HUES64 (cell line): ENCODE measurements at regions not wholly inside any gene's neighbourhood (a gene's known extent, or its start where the extent isn't known, plus 50 kb on each side); places are given as distances from the start of the nearest gene placed in this dataset.
"Not testable (repeated sequence)": the region's sequence is repeated elsewhere in the genome, so short reads cannot be mapped to it uniquely, and the experiment has no call there.

ENCODE experiments used
- H3K27ac ChIP-seq: 2 replicates; pipeline ENCODE4 v1.7.0; 2013; ENCODE audit warnings: low read depth, low read length, inconsistent platforms
- H3K27me3 ChIP-seq: 2 replicates; pipeline ENCODE4 v1.6.1; 2013; ENCODE audit warnings: mild to moderate bottlenecking, low read length; ENCODE audit not compliant: insufficient read depth
- H3K36me3 ChIP-seq: 2 replicates; pipeline ENCODE4 v1.6.1; 2013; ENCODE audit warnings: mild to moderate bottlenecking, low read length; ENCODE audit not compliant: insufficient read depth
- H3K4me1 ChIP-seq: 2 replicates; pipeline ENCODE4 v1.6.1; 2013; ENCODE audit warnings: mild to moderate bottlenecking, low read length, moderate library complexity; ENCODE audit not compliant: insufficient read depth
- H3K4me3 ChIP-seq: 2 replicates; pipeline ENCODE4 v1.5.1; 2013; ENCODE audit warnings: mild to moderate bottlenecking, low read length, moderate library complexity
- H3K9ac ChIP-seq: 2 replicates; pipeline ENCODE4 v1.6.1; 2013; ENCODE audit warnings: mild to moderate bottlenecking, low read depth, low read length
- H3K9me3 ChIP-seq: 2 replicates; pipeline ENCODE4 v1.6.1; 2013; ENCODE audit warnings: low read depth, low read length; ENCODE audit not compliant: insufficient read depth
- WGBS: fragments of 150-250, 120-280 bp; methylation state at CpG from one replicate; pipeline ENCODE4 v1.1.7; 2013; ENCODE audit warnings: missing lambda C conversion rate; 5-methylcytosine and 5-hydroxymethylcytosine counted together

DNA sequence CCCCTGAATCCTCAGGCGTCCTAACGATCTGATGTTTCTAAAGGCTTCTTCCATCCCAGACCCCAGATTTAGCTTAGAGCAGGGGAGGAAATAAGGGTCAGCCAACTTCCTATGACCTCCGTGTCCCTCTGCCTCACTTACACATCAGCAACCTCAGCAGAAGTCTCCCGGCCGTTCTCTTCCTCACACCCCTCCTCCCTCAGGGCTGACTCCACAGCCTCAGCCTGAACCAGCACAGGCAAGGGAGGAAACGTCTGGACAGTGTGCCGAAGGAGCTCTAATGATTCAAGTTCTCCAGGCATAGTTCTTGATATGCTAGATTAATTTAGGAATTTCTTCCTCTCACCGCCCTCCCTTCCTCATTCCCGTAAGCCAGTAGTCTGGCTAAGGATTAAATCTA is 121.4 kb downstream of the NUFIP1 start:
- Histone ChIP-seq H3K9ac (no peak overlapping the region), H3K27me3 (no peaks in the 10 kb centered on the region), H3K27ac (no peak overlapping the region), H3K4me1 (no peaks in the 10 kb centered on the region), H3K4me3 (no peak overlapping the region), H3K36me3 (no peaks in the 10 kb centered on the region), H3K9me3 (no peaks in the 10 kb centered on the region)
- 93% methylated on average over 8 of the region's 9 CpGs for WGBS

DNA sequence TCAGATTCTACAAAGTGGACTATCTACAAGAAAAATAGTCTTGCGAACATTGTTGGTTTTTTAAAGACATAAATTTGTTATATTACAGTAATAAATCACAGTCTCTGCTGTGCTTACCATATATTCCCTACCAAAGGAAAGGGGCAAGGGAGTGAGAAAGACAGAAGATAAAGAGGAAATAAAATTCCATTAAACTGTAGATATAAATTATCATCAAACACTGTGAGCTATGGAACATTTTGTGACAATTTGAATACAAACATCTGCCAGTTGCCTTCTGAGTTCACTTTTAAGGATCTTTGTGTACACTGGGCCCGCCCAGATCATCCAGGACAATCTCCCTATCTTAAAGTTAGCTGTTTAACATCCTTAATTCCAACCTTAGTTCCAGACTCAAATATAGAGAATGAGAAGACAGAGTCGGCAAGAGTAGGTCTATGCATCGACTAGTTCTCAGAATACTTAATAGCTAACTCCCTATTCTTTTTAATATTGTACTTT is 122.8 kb downstream of the NUFIP1 start:
- Histone ChIP-seq H3K4me1 (no peaks in the 10 kb centered on the region), H3K9ac (no peak overlapping the region), H3K27me3 (no peaks in the 10 kb centered on the region), H3K27ac (no peak overlapping the region), H3K9me3 (no peaks in the 10 kb centered on the region), H3K4me3 (no peak overlapping the region), H3K36me3 (no peaks in the 10 kb centered on the region)
- 95% methylated on average over 3 of the region's 4 CpGs for WGBS

DNA sequence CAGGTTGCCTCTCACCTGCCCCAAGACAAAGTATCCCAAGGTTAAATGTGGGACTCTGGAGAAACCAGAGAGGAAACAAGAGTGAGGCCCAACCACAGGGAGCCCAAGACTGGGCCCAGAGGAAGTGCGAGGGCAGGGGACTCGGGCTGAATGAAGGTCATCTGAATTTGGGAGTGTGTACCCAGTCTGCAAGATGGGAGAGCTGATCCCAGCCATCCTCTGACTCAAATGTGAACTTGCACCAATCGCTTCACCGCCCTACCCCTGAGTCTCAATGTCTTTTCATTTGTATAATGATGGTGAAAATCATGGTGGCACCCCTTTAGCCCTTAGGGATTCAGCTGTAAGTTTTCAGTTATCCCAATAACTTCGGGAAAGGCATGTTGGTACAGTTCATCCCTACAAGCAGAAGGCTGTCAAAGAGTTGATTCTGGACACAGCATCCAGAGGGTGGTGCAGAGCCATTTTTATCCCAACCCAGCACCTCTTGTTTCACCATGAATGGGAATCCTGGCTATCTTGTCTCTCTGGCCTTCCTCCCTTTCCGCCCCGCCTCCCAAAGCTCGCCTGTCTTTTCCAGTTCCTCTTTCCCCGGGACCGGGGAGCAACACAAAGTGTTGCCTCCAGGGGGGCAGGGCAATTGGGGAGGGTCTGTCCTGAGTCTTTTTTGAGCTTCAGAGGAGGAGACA is 123.4 kb downstream of the NUFIP1 start:
- WGBS: 81% methylated on average over 10 of the region's 10 CpGs

DNA sequence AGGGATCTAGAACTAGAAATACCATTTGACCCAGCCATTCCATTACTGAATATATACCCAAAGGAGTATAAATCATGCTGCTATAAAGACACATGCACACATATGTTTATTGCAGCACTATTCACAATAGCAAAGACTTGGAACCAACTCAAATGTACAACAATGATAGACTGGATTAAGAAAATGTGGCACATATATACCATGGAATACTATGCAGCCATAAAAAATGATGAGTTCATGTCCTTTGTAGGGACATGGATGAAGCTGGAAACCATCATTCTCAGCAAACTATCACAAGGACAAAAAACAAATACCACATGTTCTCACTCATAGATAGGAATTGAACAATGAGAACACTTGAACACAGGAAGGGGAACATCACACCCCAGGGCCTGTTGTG is 125.6 kb downstream of the NUFIP1 start:
- H3K27ac ChIP-seq, H3K9ac ChIP-seq, H3K4me3 ChIP-seq, H3K9me3 ChIP-seq, H3K27me3 ChIP-seq, H3K36me3 ChIP-seq, H3K4me1 ChIP-seq: not testable (repeated sequence)

More for the DNA sequence above, 123.4 kb downstream of the NUFIP1 start:
- Histone ChIP-seq H3K9me3 (no peaks in the 10 kb centered on the region), H3K27ac (no peak overlapping the region), H3K27me3 (no peaks in the 10 kb centered on the region), H3K4me3 (no peak overlapping the region), H3K4me1 (no peaks in the 10 kb centered on the region), H3K9ac (no peak overlapping the region), H3K36me3 (no peaks in the 10 kb centered on the region)

DNA sequence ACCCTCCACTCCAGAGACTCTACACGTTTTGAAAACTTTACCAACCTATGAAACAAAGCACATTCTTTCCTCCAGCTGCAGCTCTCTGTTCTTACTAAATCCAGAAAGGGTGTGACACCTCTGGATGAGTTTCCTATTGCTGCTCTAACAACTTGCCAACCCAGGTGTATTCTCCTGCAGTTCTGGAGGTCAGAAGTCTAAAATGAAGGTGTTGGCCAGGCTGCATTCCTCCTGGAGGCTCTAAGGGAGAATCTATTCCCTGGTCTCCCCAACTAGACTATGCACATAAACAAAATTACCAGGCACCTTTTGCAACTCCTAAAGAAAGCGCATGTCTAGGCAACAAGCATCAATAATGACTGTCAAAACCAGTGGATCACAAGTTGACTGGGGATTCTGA is 128.8 kb downstream of the NUFIP1 start:
- Histone ChIP-seq H3K9me3 (no peaks in the 10 kb centered on the region), H3K9ac (no peak overlapping the region), H3K4me3 (no peak overlapping the region), H3K36me3 (no peaks in the 10 kb centered on the region), H3K27ac (no peak overlapping the region), H3K4me1 (no peaks in the 10 kb centered on the region), H3K27me3 (no peaks in the 10 kb centered on the region)
- WGBS: 88% methylated on average over 2 of the region's 2 CpGs

DNA sequence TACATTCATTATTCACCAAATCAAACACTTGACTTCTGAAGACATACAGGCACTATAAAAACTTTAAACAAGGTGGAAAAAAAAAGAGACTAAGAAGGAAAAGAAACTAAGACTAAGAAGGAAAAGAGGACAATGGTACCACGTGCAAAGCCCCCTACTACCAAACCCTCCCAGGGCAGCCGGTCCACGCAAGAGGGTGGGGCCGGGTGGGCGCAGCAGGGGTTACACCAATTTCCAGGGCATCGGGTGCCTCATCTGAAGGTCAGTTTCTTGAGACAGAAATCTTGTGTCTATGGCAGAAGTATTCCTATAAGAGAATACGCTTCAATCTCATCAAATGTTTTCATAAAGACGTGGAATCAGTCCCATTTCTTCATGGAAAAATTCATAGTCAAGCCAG is 131.5 kb downstream of the NUFIP1 start:
- Histone ChIP-seq H3K9me3 (no peaks in the 10 kb centered on the region), H3K36me3 (no peaks in the 10 kb centered on the region), H3K27me3 (no peaks in the 10 kb centered on the region), H3K9ac (no peak overlapping the region), H3K4me3 (no peak overlapping the region), H3K4me1 (peaks cover 8% of the 10 kb centered on the region), H3K27ac (no peak overlapping the region)
- 87% methylated on average over 8 of the region's 8 CpGs for WGBS

DNA sequence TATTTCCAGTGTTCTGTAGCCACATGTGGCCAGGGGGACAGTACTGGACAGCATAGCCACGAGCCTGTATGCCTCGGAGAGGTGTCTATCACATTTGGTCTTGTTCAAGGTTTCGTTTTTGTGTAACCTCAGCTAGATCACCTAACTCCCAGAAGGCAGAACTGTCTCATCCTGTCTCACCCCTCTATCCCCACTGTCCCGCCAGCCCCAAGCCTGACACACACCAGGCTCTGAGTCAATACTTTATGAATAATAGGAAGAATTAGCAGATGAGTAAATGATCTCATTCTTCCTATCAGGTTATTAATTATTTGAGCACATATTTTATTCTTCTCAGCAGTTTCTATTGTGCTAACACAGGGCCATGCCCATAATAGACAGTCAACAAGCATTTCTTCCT is 132.2 kb downstream of the NUFIP1 start:
- Histone ChIP-seq H3K9me3 (no peaks in the 10 kb centered on the region), H3K4me1 (peaks cover 14% of the 10 kb centered on the region), H3K9ac (no peak overlapping the region), H3K27ac (no peak overlapping the region), H3K4me3 (no peak overlapping the region), H3K27me3 (no peaks in the 10 kb centered on the region), H3K36me3 (no peaks in the 10 kb centered on the region)
- WGBS: 97% methylated on average over 3 of the region's 4 CpGs

DNA sequence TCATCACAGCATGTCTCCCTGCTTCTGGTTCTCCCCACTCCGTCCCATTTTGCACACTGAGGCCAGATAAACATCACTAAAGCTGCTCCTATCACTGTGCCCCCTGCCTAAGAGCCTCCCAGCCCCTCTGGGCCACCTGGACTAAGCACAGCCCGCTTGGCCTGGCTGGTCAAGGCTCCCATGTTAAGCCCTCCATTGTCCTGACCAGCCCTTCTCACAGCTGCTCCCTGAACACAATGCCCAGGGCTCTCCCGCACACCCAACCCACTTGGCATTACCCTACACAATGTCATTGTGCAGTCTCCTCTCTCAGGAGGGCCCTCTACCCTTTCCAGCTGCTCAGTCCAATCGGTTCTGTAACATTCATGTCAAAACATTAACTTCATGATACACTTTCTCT is 133.4 kb downstream of the NUFIP1 start:
- 76% methylated on average over 4 of the region's 4 CpGs for WGBS
- no peak overlapping the region for H3K9ac ChIP-seq
- no peak overlapping the region for H3K27ac ChIP-seq

DNA sequence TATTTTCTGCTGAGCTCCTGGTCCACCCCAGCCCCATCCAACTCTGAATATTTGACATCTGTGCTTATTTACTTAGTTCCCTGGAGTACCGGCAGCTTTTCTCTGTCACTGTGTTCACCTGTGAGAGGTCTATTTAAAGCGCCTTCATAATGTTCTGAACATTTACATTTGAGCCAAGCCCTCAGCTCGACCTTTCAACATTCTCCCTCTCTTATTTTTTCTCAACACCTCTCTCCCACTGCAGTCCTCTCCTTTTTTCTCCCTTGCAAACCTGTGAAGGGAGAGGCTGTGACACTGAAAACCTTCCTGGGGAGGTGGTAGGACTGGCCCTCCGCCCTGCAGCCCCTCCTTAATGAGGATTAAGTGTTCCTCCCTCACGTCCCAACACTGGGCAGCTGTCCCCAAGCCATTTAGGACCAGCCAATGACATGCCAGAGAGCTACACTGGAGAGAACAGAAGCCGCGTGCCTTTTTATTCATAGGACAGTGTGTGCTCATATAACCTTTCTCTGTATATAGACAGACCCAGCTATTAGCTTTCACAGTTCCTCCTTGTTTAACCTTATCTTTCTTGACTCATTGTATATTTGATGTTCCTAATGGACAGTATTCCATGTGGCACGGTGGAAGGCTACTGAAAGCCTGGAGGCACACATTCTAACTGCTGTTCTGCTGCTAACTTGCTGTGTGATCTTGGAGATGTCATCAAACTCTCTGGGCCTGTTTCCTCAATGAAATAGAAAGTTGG is 134.8 kb downstream of the NUFIP1 start:
- WGBS: 75% methylated on average over 8 of the region's 8 CpGs
- no peaks in the 10 kb centered on the region for H3K9me3 ChIP-seq
- peaks cover 14% of the 10 kb centered on the region for H3K4me1 ChIP-seq
- H3K27ac ChIP-seq: no peak overlapping the region
- no peaks in the 10 kb centered on the region for H3K27me3 ChIP-seq
- H3K36me3 ChIP-seq: no peaks in the 10 kb centered on the region
- H3K4me3 ChIP-seq: no peak overlapping the region
- H3K9ac ChIP-seq: no peak overlapping the region

More for the DNA sequence above, 133.4 kb downstream of the NUFIP1 start:
- Histone ChIP-seq H3K4me3 (no peak overlapping the region), H3K9me3 (no peaks in the 10 kb centered on the region), H3K36me3 (no peaks in the 10 kb centered on the region), H3K4me1 (peaks cover 14% of the 10 kb centered on the region), H3K27me3 (no peaks in the 10 kb centered on the region)

DNA sequence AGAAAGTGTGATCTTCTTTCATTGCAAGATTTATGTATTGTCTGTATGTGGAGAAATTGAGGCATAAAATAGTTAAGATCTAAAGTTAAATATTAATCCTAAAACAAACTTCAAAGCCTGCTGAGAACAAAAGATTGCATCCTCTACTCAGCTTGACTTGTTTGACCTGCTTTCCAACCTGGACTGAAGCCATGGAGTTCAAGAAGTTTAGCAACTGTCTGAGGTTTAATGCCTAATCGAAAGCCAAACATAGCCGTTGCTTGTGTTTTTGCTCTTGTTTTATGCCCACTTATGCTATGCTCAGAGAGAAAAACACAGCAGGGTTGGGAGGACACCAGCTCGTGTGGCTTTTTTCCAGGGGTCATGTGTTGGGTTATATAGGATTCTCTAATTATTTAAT is 135.6 kb downstream of the NUFIP1 start:
- no peak overlapping the region for H3K9ac ChIP-seq
- H3K4me3 ChIP-seq: no peak overlapping the region
- no peaks in the 10 kb centered on the region for H3K27me3 ChIP-seq
- no peak overlapping the region for H3K27ac ChIP-seq
- H3K4me1 ChIP-seq: peaks cover 14% of the 10 kb centered on the region
- no peaks in the 10 kb centered on the region for H3K36me3 ChIP-seq
- H3K9me3 ChIP-seq: no peaks in the 10 kb centered on the region
- WGBS: 89% methylated on average over 3 of the region's 3 CpGs

DNA sequence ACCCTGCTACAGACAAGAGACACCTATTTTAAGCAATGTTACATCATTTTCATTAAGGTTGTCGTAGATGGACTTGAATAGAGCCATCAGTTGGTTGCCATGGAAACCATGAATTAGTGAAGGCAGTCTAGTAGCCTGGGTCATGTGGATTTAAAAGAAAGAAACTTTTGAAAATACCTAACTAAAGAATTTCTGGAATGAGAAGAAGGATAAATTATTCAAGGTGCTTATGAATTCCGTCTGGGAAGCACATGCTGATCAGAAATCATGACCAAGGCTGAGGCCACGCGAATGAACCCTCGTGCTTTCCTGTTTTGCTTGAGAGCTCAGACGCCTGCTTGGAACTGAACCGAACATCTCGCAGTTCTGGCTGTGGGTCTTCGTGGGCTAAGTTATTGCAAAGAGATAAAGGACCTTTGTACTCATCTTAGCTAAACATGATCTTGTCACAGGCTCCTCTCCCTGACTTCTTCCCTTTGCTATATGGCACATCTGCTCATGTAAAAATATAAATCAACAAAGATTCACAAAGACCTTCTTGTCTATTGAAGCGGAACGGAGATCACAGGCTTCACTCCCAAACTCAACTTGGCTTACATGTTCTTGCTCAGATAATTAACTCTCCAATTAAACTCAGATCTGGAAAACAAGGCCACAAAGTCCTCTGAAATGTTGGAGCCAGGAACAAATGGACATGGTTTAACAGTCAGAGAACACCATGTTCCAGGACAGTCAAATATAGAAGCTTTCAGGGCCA is 140.2 kb downstream of the NUFIP1 start:
- Histone ChIP-seq H3K4me3 (no peak overlapping the region), H3K9me3 (no peaks in the 10 kb centered on the region), H3K27ac (no peak overlapping the region), H3K36me3 (no peaks in the 10 kb centered on the region), H3K9ac (no peak overlapping the region), H3K27me3 (no peaks in the 10 kb centered on the region), H3K4me1 (peaks cover 11% of the 10 kb centered on the region)
- WGBS: 93% methylated on average over 11 of the region's 11 CpGs
